Activated CD8-positive, alpha-beta T cell treated with anti-CD3 and anti-CD28 coated beads for 36 hours (primary cell): ENCODE measurements at regions not wholly inside any gene's neighbourhood (a gene's known extent, or its start where the extent isn't known, plus 50 kb on each side); places are given as distances from the start of the nearest gene placed in this dataset.

Experiments used
- ATAC-seq: fragments of 200-7000 bp; cut with Tn5 transposase; one replicate; pipeline ENCODE4 v1.10.0; 2021; ENCODE audit warnings: mild to moderate bottlenecking, moderate library complexity
- CTCF ChIA-PET: fragments of 350-600 bp; sonication (Branson Sonifier 250); formaldehyde crosslinking; loops from one replicate; lab custom pipeline; 2021; ENCODE audit warnings: antibody characterized with exemption; lab: Charles Lee
- POLR2A ChIA-PET: fragments of 350-600 bp; sonication (Branson Sonifier 250); formaldehyde crosslinking; loops from one replicate; lab custom pipeline; 2021; ENCODE audit warnings: antibody characterized with exemption; lab: Charles Lee
- DNase-seq: peaks from one replicate; pipeline ENCODE4 v3.0.0-alpha.2; 2020
- H3K27ac Mint-ChIP-seq: one replicate; pipeline ENCODE4 v1.8.0; 2021; ENCODE audit warnings: mild to moderate bottlenecking, mixed read lengths
- H3K27me3 Mint-ChIP-seq: one replicate; pipeline ENCODE4 v1.8.0; 2021; ENCODE audit warnings: mixed read lengths
- H3K36me3 Mint-ChIP-seq: one replicate; pipeline ENCODE4 v1.8.0; 2021; ENCODE audit warnings: low read depth, mixed read lengths
- H3K4me1 Mint-ChIP-seq: one replicate; pipeline ENCODE4 v1.8.0; 2021; ENCODE audit warnings: low read depth, mixed read lengths
- H3K4me3 Mint-ChIP-seq: one replicate; pipeline ENCODE4 v1.8.0; 2021; ENCODE audit warnings: mild to moderate bottlenecking, moderate library complexity, mixed read lengths
- H3K9me3 Mint-ChIP-seq: one replicate; pipeline ENCODE4 v1.8.0; 2021; ENCODE audit warnings: mixed read lengths
- intact Hi-C: fragments of 100-400 bp; cut with micrococcal nuclease; formaldehyde crosslinking; loops from one replicate; pipeline ENCODE4 v1.10.0; 2022
- TF ChIP-seq, protein P1 (sequence below): fragments of 200-600 bp; IDR thresholded peaks from one replicate; pipeline ENCODE4 v1.8.0; 2022; ENCODE audit warnings: antibody characterized with exemption, mild to moderate bottlenecking

DNA sequence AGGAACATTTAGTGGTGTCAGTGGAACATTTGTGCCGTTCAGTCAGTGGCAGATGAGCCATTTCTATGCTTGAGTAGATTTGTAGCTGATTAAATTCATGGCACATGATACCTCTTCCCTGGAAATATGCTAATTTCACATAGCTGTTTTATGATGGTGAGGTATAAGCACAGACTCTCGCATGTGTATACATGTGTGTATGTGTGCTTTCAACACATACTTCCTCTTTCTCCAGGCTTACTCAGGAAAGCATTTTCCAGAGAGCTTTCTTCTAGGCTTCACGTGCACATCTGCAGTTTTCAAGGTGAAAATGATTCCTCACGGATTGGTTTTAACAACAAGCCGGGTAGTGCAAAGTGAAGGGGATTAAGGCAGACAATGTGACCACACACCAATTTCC lies 396.5 kb downstream of the HDGFL1 start:
- intact Hi-C loops = no loop called here
- Mint-ChIP-seq H3K27ac (no peak overlapping the region), H3K36me3 (no peaks in the 10 kb centered on the region), H3K4me3 (no peak overlapping the region), H3K27me3 (peaks cover 2% of the 10 kb centered on the region), H3K9me3 (no peaks in the 10 kb centered on the region), H3K4me1 (no peaks in the 10 kb centered on the region)
- ChIA-PET CTCF (interaction anchor here (0.7 kb wide), 1 partner anchor 84 kb away, joined by 3 read pairs; no protein-coding TSS in a partner anchor), POLR2A (no interaction called here)
- TF ChIP-seq, protein P1, sequence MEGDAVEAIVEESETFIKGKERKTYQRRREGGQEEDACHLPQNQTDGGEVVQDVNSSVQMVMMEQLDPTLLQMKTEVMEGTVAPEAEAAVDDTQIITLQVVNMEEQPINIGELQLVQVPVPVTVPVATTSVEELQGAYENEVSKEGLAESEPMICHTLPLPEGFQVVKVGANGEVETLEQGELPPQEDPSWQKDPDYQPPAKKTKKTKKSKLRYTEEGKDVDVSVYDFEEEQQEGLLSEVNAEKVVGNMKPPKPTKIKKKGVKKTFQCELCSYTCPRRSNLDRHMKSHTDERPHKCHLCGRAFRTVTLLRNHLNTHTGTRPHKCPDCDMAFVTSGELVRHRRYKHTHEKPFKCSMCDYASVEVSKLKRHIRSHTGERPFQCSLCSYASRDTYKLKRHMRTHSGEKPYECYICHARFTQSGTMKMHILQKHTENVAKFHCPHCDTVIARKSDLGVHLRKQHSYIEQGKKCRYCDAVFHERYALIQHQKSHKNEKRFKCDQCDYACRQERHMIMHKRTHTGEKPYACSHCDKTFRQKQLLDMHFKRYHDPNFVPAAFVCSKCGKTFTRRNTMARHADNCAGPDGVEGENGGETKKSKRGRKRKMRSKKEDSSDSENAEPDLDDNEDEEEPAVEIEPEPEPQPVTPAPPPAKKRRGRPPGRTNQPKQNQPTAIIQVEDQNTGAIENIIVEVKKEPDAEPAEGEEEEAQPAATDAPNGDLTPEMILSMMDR = no peak
- DNase-seq (no peak), ATAC-seq (no peak)

DNA sequence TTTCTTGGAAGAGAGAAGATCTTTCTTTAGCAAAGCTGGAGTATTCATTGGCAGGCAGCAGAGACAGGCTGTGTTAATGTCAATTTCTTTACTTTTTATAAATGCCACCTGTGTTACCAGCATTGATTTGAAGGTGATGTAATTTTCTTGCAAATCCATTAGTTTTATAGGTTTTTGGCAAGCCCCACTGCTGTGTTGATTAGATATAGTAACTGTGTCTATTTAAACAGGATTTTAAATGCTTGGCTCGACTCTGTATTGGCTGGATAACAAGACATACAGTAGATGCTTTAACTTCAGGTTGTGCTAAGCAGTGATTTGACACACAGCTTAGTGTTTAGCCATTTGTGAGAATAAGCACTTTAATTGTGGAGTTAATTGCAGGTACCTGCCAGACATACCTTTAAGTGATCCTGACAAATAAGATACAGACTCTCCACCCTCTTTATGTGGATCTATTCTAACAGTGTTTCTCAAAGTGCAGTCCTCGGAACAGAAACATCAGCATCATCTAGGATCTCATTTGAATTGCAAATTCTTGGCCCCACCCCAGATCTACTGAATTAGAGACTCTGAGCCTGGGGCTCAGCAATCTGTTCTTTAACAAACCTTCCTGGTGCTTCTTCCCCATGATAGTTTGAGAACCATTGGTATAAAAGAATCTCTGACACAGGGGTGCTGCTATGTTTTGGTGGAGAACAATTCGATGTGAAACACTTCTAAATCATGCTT lies 397.5 kb downstream of the HDGFL1 start:
- Mint-ChIP-seq H3K4me1 (no peaks in the 10 kb centered on the region), H3K4me3 (no peak overlapping the region), H3K9me3 (no peaks in the 10 kb centered on the region), H3K36me3 (no peaks in the 10 kb centered on the region), H3K27me3 (peaks cover 2% of the 10 kb centered on the region), H3K27ac (no peak overlapping the region)
- DNase-seq (no peak), ATAC-seq (no peak)
- intact Hi-C loops = no loop called here
- TF ChIP-seq, protein P1 = no peak
- CTCF ChIA-PET = no interaction called here
- POLR2A ChIA-PET = no interaction called here

DNA sequence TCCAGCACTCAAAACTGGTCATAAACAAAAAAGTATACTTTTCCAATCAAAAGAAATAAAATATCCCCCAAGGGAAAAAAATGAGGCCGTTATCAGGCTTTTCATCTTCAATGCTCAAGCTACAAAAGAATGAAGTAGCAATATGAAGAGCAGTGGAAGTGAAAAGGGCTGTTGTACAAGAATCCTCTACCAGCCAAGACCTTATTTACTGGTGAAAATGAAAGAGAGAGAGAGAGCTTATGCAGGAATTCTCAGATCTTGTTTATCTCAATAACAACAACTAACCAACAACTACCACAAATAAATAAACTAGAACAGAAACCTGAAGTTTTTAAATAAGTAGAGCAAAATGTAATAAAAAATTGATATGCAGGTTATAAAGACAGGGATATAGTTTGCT lies 400.6 kb downstream of the HDGFL1 start:
- ATAC-seq (no peak), DNase-seq (no peak)
- no peak overlapping the region for H3K4me3 Mint-ChIP-seq
- TF ChIP-seq, protein P1 = no peak
- H3K36me3 Mint-ChIP-seq = no peaks in the 10 kb centered on the region
- no peaks in the 10 kb centered on the region for H3K27me3 Mint-ChIP-seq
- H3K27ac Mint-ChIP-seq = no peak overlapping the region
- POLR2A ChIA-PET = interaction anchor here (0.7 to 1.2 kb wide), 2 partner anchors 13 to 32 kb away, joined by 3 to 4 read pairs; no protein-coding TSS in a partner anchor
- CTCF ChIA-PET = interaction anchor here (0.9 kb wide), 1 partner anchor 23 kb away, joined by 3 read pairs; no protein-coding TSS in a partner anchor
- intact Hi-C loops = no loop called here
- no peaks in the 10 kb centered on the region for H3K4me1 Mint-ChIP-seq
- H3K9me3 Mint-ChIP-seq = no peaks in the 10 kb centered on the region

DNA sequence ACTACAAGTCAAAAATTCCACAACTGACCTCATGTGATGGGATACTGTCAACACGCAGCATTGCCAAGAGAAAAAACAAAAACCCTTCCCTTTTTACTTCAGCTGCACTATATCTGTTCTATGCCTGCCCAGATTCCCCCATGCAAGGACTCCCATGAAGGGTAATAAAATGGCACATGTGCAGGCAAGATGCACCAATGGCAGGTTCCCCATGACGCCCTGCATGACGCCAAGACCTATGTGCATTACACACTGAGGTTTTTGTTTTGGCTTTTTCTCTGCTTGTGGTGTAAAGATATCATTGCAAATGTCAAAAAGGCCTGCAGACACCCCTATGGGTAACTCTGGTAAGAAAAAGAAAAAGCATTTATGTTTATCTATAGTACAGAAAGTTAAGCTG lies 403.4 kb downstream of the HDGFL1 start:
- DNase-seq = no peak
- Mint-ChIP-seq H3K36me3 (no peaks in the 10 kb centered on the region), H3K9me3 (no peaks in the 10 kb centered on the region), H3K27ac (no peak overlapping the region), H3K4me1 (no peaks in the 10 kb centered on the region), H3K4me3 (no peak overlapping the region), H3K27me3 (no peaks in the 10 kb centered on the region)
- TF ChIP-seq, protein P1 = no peak
- ATAC-seq = no peak
- ChIA-PET POLR2A (no interaction called here), CTCF (no interaction called here)
- intact Hi-C loops = no loop called here

DNA sequence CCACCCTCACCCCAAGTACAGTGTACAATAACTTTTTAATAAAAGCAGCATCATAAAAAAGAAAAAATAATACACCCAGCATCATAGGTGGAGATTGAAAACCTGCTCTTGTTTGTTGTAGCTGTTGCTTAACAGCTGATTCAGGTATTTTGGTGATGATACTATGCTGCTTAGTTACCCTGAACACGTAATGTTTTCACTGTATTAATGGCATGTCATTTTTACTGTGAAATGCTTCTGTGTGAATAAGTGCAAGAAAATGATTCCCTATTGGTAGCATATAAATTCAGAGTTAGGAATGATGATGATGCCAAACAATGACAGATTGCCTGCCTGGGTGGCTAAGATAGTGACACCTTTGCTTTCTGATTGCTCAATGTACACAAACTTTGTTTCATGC lies 405.7 kb downstream of the HDGFL1 start:
- ChIA-PET POLR2A (no interaction called here), CTCF (no interaction called here)
- ATAC-seq (no peak), DNase-seq (no peak)
- Mint-ChIP-seq H3K36me3 (no peaks in the 10 kb centered on the region), H3K4me1 (no peaks in the 10 kb centered on the region), H3K9me3 (peaks cover 5% of the 10 kb centered on the region), H3K27ac (no peak overlapping the region), H3K4me3 (no peak overlapping the region), H3K27me3 (no peaks in the 10 kb centered on the region)
- intact Hi-C loops = no loop called here
- TF ChIP-seq, protein P1 = no peak
